ENCODE measurements at regions not wholly inside any gene's neighbourhood (a gene's known extent, or its start where the extent isn't known, plus 50 kb on each side); places are given as distances from the start of the nearest gene placed in this dataset.

DNA sequence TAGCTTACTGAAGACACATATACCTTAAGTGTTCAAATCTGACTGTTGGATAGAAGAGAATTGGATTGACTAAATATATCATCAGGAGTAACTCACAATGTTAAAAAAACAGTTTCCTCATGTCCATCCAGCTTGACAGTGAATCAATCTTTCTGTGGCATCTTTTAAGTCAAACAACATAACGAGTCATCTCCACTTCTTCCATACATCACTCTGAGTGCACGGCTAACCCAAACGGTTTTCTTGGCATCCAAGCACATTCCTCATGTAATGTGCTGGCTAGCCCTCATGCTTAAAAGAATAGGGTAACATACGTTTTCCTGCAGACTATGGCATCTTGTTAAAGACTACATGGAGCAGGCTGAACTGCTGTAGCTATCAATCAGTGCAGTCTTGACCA is 291.5 kb upstream of the TRPC7 start:
- TF ChIP-seq, protein P1, sequence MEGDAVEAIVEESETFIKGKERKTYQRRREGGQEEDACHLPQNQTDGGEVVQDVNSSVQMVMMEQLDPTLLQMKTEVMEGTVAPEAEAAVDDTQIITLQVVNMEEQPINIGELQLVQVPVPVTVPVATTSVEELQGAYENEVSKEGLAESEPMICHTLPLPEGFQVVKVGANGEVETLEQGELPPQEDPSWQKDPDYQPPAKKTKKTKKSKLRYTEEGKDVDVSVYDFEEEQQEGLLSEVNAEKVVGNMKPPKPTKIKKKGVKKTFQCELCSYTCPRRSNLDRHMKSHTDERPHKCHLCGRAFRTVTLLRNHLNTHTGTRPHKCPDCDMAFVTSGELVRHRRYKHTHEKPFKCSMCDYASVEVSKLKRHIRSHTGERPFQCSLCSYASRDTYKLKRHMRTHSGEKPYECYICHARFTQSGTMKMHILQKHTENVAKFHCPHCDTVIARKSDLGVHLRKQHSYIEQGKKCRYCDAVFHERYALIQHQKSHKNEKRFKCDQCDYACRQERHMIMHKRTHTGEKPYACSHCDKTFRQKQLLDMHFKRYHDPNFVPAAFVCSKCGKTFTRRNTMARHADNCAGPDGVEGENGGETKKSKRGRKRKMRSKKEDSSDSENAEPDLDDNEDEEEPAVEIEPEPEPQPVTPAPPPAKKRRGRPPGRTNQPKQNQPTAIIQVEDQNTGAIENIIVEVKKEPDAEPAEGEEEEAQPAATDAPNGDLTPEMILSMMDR (IDR thresholded peaks at IDR 0.05): no peak
- TF ChIP-seq EZH2 (IDR thresholded peaks at IDR 0.05): no peak

Data from neural progenitor cell (in vitro differentiated cells).